Mucosa of rectum (tissue), 2 donors: ENCODE measurements at regions not wholly inside any gene's neighbourhood (a gene's known extent, or its start where the extent isn't known, plus 50 kb on each side); places are given as distances from the start of the nearest gene placed in this dataset.
"Not testable (repeated sequence)": the region's sequence is repeated elsewhere in the genome, so short reads cannot be mapped to it uniquely, and the experiment has no call there.

Source experiments
- H3K27ac ChIP-seq, 2 donors: one replicate each; pipeline ENCODE4 v1.7.0; 2013; ENCODE audit warnings: inconsistent platforms in 2 of 2, low read depth in 2 of 2, low read length in 2 of 2
- H3K27me3 ChIP-seq, 2 donors: one replicate each; pipeline ENCODE4 v1.7.0; 2013; ENCODE audit warnings: low read length in 2 of 2; ENCODE audit not compliant: control insufficient read depth in 2 of 2, insufficient read depth in 2 of 2
- H3K36me3 ChIP-seq, 2 donors: one replicate each; pipeline ENCODE4 v1.7.0; 2013; ENCODE audit warnings: low read length in 2 of 2; ENCODE audit not compliant: control insufficient read depth in 2 of 2, insufficient read depth in 2 of 2
- H3K4me1 ChIP-seq, 2 donors: one replicate each; pipeline ENCODE4 v1.7.0; 2013; ENCODE audit warnings: low read length in 2 of 2, mild to moderate bottlenecking in 1 of 2; ENCODE audit not compliant: control insufficient read depth in 2 of 2, insufficient read depth in 2 of 2
- H3K4me3 ChIP-seq, 2 donors: one replicate each; pipeline ENCODE4 v1.7.0; 2013; ENCODE audit warnings: low read length in 2 of 2
- H3K9ac ChIP-seq, 2 donors: one replicate each; pipeline ENCODE4 v1.7.0; 2013; ENCODE audit warnings: low read length in 2 of 2, low read depth in 1 of 2, mild to moderate bottlenecking in 1 of 2
- H3K9me3 ChIP-seq, 2 donors: one replicate each; pipeline ENCODE4 v1.7.0; 2013; ENCODE audit warnings: low read length in 2 of 2; ENCODE audit not compliant: control insufficient read depth in 2 of 2
- donor health status: healthy.
- donor health status: Normal muscosa, but diverticular disease.

DNA sequence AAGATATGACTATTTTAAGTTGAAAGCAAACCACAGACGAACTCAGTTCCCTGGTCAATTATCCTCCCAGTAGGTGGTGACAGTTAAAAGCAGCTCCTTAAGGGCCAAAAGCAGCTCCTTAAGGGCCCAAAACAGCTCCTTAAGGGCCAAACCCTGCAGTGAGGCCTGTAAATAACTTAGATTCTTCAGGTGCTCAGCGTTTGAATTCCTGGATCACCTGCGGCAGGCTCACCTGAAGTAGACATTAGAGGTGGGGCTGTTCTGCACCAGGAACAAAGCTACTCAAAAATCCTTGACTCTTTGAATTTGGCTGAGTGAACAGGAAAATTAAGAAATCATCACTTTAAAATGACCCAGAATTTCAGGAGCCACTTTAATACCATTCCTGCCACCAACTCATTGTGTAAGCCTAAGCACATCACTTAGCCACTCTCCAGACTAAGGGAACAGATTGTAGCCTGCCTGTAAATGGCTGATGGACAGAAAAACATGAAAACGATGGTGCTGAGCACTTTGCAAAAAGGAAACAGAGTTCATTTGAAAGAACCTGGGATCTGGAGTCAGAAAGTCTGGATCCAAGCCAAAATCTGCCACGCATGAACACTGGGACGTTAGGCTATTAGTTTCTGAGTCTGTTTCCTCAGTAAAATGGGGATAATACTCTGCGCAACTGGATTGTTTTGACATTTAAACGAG, 126.9 kb downstream of the LRIG2 start:
- H3K27ac ChIP-seq, result peak overlapping the region; percentile 5 to 15
- no peak overlapping the region for H3K4me3 ChIP-seq

DNA sequence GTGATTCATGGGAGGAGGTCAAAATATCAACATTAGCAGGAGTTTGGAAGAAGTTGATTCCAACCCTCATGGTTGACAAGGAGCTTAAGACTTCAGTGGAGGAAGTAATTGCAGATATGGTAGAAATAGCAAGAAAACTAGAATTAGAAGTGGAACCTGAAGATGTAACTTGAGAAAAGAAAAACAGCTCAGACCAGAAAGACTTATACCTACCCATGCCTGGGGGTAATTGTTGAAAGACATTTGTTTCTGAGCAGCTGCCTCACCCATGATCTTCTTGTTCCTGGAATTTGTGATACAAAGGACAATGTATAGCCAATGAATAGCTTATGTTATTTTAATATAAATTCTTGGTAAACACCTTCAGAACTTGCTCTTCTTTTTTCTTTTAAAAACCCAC, 128.6 kb downstream of the LRIG2 start:
- H3K27ac ChIP-seq, result no peak overlapping the region
- H3K9me3 ChIP-seq, result no peaks in the 10 kb centered on the region
- H3K4me3 ChIP-seq, result no peak overlapping the region
- no peaks in the 10 kb centered on the region for H3K36me3 ChIP-seq
- H3K9ac ChIP-seq, result no peak overlapping the region
- H3K4me1 ChIP-seq, result peaks cover 5 to 6% of the 10 kb centered on the region in 2 donors
- H3K27me3 ChIP-seq, result no peaks in the 10 kb centered on the region

More for the DNA sequence above, 126.9 kb downstream of the LRIG2 start:
- Histone ChIP-seq H3K4me1 (peaks cover 3 to 13% of the 10 kb centered on the region in 2 donors), H3K9ac (no peak overlapping the region), H3K27me3 (no peaks in the 10 kb centered on the region), H3K36me3 (no peaks in the 10 kb centered on the region), H3K9me3 (no peaks in the 10 kb centered on the region)

DNA sequence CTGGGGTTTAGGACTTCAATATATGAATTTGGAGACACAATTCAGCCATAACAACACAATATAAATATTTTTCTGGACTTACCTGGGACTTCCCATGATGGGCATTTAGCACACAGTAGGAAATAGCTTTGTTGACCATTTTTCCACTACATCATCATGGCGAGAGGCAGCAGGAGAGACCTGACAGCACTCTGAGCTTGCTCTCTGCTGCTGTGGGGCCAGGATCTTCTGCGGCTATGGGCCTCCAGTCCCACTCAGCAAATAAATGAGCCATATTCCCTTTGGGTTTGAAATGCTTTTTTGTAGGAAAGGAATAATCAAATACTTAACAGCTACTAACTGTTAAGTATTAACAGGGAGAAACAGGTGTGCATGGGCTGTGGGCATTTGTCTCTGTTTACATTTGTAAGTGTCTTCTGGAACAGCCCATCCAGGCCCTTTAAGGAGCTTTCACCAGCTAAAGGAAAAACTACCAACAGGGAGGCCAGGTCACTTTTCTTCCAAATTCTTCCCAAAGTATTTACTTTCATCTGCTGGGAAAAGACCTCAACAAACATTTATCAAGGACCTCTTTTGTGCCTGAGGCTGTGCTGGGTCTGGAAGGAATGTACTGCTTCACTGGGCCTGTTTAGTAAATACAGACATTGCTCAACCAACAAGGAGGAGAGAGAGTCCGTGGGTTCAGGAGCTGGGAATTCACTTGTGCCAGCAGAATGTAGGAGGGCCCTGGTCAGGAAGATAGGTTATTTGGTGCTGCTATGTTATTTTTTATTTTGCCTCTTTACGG, 133.2 kb downstream of the LRIG2 start:
- H3K4me1 ChIP-seq, result peaks cover 33 to 34% of the 10 kb centered on the region in 2 donors
- H3K4me3 ChIP-seq, result no peak overlapping the region
- H3K36me3 ChIP-seq, result no peaks in the 10 kb centered on the region
- no peak overlapping the region for H3K27ac ChIP-seq
- no peaks in the 10 kb centered on the region for H3K9me3 ChIP-seq
- H3K9ac ChIP-seq, result no peak overlapping the region
- no peaks in the 10 kb centered on the region for H3K27me3 ChIP-seq

DNA sequence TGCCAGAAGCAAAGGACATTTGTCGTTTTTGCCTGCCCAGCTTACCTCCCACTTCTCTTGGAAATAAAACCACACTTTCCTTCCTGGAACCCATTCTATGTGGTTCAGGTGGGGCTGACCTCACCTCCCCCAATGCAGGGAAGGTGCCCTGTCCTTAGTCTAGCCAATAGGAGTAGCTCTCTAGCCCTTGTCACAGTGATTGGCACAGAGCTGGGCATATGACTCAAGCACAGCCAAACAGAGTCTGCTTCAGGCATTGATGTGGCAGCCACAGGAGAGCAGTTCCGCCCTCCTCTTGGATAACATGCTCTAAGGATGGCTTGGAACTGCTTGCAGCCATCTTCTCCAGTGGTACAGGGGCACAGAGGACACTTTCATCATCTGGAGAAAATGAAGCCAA, 134.0 kb downstream of the LRIG2 start:
- H3K27ac ChIP-seq, result no peak overlapping the region
- H3K27me3 ChIP-seq, result no peaks in the 10 kb centered on the region
- H3K4me1 ChIP-seq, result peaks cover 33 to 39% of the 10 kb centered on the region in 2 donors
- H3K9ac ChIP-seq, result no peak overlapping the region
- no peaks in the 10 kb centered on the region for H3K9me3 ChIP-seq
- no peak overlapping the region for H3K4me3 ChIP-seq
- no peaks in the 10 kb centered on the region for H3K36me3 ChIP-seq

DNA sequence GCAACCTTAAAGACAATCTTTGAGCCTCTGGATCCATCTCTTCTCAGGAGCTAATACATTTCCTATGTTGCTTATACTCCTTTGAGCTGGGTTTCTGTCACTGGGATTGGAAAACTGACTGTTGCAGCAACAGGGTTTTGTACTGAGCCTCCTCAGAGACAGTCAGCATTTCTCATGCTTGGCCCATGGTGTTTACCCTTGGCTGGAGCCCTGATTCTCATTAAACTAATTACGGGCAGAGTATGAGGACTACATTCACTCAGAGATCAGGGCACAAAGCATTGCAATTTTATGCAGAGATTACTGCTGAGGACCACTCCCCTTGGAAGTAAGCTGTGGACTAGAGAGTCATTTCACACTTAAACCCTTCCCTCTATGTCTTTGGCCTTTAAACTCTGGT, 134.5 kb downstream of the LRIG2 start:
- H3K27me3 ChIP-seq, result no peaks in the 10 kb centered on the region
- H3K9me3 ChIP-seq, result no peaks in the 10 kb centered on the region
- H3K4me3 ChIP-seq, result no peak overlapping the region
- no peak overlapping the region for H3K9ac ChIP-seq
- H3K36me3 ChIP-seq, result no peaks in the 10 kb centered on the region
- peak overlapping the region in 1 of 2 donors; percentile 93 for H3K27ac ChIP-seq
- H3K4me1 ChIP-seq, result peaks cover 33 to 39% of the 10 kb centered on the region in 2 donors

DNA sequence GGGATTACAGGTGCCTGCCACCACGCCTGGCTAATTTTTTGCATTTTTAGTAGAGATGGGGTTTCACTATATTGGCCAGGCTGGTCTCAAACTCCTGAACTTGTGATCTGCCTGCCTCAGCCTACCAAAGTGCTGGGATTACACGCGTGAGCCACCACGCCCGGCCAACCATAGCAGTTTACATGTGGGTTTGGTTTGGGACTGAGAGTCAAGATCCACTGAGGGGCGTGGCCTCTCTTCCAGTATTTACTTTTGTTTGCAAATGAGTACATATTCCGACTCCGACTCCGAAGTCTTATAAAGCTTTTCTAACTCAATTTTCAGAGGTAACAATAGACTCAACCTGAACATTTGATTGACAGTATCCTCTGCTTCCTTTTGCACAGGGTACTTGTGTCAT, 135.4 kb downstream of the LRIG2 start:
- H3K36me3 ChIP-seq, H3K9me3 ChIP-seq, H3K27me3 ChIP-seq, H3K4me3 ChIP-seq: not testable (repeated sequence)
- Histone ChIP-seq H3K9ac (peak overlapping the region; percentile 38 to 67), H3K4me1 (peaks cover 33 to 39% of the 10 kb centered on the region in 2 donors), H3K27ac (peak overlapping the region; percentile 93 to 95)

DNA sequence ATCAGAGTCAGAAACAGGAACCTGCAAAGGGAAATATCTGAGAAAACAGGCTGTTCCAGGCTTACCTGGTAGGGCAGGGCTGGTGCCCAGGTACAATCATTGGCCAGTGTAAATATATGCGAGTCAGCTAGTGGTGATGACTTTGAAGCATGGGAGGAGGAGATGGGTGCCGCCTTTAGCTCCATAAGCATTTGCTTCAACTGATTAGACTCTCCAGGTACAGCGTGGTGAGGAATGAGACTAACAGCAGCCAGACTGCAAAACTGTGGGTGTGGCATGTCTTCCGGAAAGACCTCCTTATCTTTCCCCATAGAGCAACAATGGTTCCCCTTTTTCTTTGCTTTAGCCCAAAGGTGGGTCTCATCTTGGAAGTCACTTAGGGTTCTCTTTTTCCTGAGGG, 137.2 kb downstream of the LRIG2 start:
- Histone ChIP-seq H3K9ac (peak overlapping the region; percentile 67 to 74), H3K27ac (peak overlapping the region; percentile 93 to 95), H3K4me1 (peaks cover 33 to 39% of the 10 kb centered on the region in 2 donors), H3K27me3 (no peaks in the 10 kb centered on the region), H3K36me3 (no peaks in the 10 kb centered on the region), H3K4me3 (peak overlapping the region in 1 of 2 donors; percentile 48), H3K9me3 (no peaks in the 10 kb centered on the region)

DNA sequence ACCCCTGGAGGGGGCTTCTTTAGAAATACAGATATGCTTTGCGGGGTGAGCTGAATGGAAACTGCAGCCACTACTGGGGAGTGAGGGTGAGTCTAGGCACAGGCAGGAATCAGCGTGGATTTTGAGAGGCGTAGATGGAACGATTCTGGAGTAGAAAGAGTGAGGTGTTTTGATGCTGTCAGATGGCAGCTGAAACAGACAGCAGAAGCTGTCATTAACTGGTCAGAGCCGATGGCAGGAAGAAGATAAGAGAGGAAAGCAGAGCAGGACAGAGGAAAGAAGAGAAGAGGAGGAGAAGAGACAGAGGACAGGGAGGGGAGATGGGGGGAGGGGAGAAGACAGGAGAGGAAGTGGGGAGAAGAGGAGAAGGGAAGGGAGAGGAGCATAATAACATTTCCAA, 138.5 kb downstream of the LRIG2 start:
- peaks cover 31 to 40% of the 10 kb centered on the region in 2 donors for H3K4me1 ChIP-seq
- no peaks in the 10 kb centered on the region for H3K27me3 ChIP-seq
- no peaks in the 10 kb centered on the region for H3K36me3 ChIP-seq
- H3K9ac ChIP-seq, result peak overlapping the region; percentile 10 to 24
- no peaks in the 10 kb centered on the region for H3K9me3 ChIP-seq
- no peak overlapping the region for H3K4me3 ChIP-seq
- H3K27ac ChIP-seq, result peak overlapping the region; percentile 5 to 28

DNA sequence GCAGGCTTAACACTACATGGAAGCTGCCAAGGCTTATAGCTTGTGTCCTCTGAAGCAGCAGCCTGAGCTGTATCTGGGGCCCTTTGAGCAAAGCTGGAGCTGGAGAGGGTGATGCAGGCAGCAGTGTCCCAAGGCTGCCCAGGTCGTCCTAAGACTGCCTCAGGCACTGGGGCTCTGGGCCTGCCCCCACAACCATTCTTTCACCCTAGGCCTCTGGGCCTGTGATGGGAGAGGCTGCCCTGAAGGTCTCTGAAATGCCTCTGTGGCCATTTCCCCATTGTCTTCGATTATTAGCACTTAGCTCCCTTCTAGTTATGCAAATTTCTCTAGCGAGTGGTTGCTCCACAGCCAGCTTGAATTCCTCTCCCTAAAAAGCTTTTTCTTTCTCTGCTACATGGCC, 142.0 kb downstream of the LRIG2 start:
- no peaks in the 10 kb centered on the region for H3K36me3 ChIP-seq
- H3K27ac ChIP-seq, result no peak overlapping the region
- H3K9ac ChIP-seq, result no peak overlapping the region
- no peak overlapping the region for H3K4me3 ChIP-seq
- no peaks in the 10 kb centered on the region for H3K27me3 ChIP-seq
- no peaks in the 10 kb centered on the region for H3K9me3 ChIP-seq
- peaks cover 29 to 42% of the 10 kb centered on the region in 2 donors for H3K4me1 ChIP-seq

DNA sequence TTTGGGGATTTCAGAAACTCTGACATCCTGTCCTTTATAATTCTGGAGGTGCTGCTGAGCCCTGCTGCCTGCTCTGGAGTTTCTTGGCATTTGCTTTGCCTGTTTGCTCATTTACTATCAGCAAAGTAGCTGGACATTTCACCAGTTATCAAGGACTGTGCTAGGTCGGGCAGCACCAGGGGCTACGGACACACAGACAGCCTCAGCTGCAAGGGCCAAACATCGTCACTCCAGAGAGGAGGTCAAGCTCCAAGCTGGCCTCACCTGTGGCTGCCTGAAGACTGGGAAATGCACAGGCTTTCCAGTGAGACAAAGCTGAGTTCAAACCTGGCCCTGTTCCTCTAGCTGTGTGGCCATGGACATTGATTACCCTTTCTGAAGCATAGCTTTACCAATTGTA, 143.7 kb downstream of the LRIG2 start:
- Histone ChIP-seq H3K4me3 (peak overlapping the region in 1 of 2 donors; percentile 3), H3K9me3 (no peaks in the 10 kb centered on the region), H3K27ac (peak overlapping the region; percentile 83 to 92), H3K27me3 (no peaks in the 10 kb centered on the region), H3K9ac (peak overlapping the region; percentile 32 to 45), H3K4me1 (peaks cover 18 to 29% of the 10 kb centered on the region in 2 donors), H3K36me3 (no peaks in the 10 kb centered on the region)
